Sigmoid colon (tissue), 6 donors: ENCODE measurements at regions not wholly inside any gene's neighbourhood (a gene's known extent, or its start where the extent isn't known, plus 50 kb on each side); places are given as distances from the start of the nearest gene placed in this dataset.

ENCODE experiments used
- DNase-seq: peaks from one replicate; pipeline ENCODE4 v3.0.0-alpha.2; 2019
- H3K27ac ChIP-seq, 4 donors: fragments of 200-600 bp; sonication (generic); one replicate each; pipeline ENCODE4 v1.5.1; 2016 to 2019; ENCODE audit warnings: mild to moderate bottlenecking in 1 of 4
- H3K27me3 ChIP-seq, 3 donors: fragments of 200-600 bp; sonication (generic); one replicate each; pipeline ENCODE4 v1.5.1; 2019; ENCODE audit warnings: mild to moderate bottlenecking in 1 of 3
- H3K36me3 ChIP-seq, 4 donors: fragments of 200-600 bp; sonication (generic); one replicate each; pipeline ENCODE4 v1.5.1; 2016 to 2019
- H3K4me1 ChIP-seq, 4 donors: fragments of 200-600 bp; sonication (generic); one replicate each; pipeline ENCODE4 v1.5.1; 2017 to 2019
- H3K4me3 ChIP-seq, 4 donors: fragments of 200-600 bp; sonication (generic); one replicate each; pipeline ENCODE4 v1.5.1; 2017 to 2019; ENCODE audit warnings: mild to moderate bottlenecking in 2 of 4, moderate library complexity in 1 of 4
- H3K9me3 ChIP-seq, 4 donors: fragments of 200-600 bp in 3 of 4; sonication (generic) in 3 of 4; one replicate each; pipeline versions ENCODE4 v1.5.1 to v1.6.1; 2013 to 2019
- CTCF ChIP-seq, 4 experiments: fragments of 450-650 bp in 3 of 4; fragments of 200-600 bp in 1 of 4; IDR thresholded peaks; one replicate each; pipeline ENCODE4 v1.5.1; 2016 to 2019; ENCODE audit warnings: antibody characterized with exemption in 4 of 4, mild to moderate bottlenecking in 3 of 4, moderate library complexity in 2 of 4
- EP300 ChIP-seq, 4 donors: sonication (generic); formaldehyde crosslinking; IDR thresholded peaks; one replicate each; pipeline ENCODE4 v1.6.1; 2017; ENCODE audit warnings: antibody characterized with exemption in 4 of 4
- POLR2A ChIP-seq, 2 donors: fragments of 450-650 bp; IDR thresholded peaks; one replicate each; pipeline ENCODE4 v1.6.1; 2016; ENCODE audit warnings: antibody characterized with exemption in 2 of 2, mild to moderate bottlenecking in 2 of 2, moderate library complexity in 2 of 2
- POLR2AphosphoS5 ChIP-seq, 4 donors: sonication (generic); formaldehyde crosslinking; IDR thresholded peaks; one replicate each; pipeline ENCODE4 v1.6.1; 2017; ENCODE audit warnings: antibody characterized with exemption in 4 of 4
- whole genome bisulfite sequencing, 2 donors: extraction: QIAGEN DNeasy Blood & Tissue Kit; methylation state at CpG; one replicate each; pipeline ENCODE4 v1.1.7; 2013; 5-methylcytosine and 5-hydroxymethylcytosine counted together
- intact Hi-C: fragments of 100-400 bp; cut with DNase I; formaldehyde crosslinking; loops from one replicate; pipeline ENCODE4 v1.15.1; 2023
- donor health status: healthy with polysubstance abuse.
- donor health status: healthy.

GRCh38 chr10:131621784-131622624 is 278.8 kb upstream of the PPP2R2D start:
- intact Hi-C loops = no loop called here
- Histone ChIP-seq H3K9me3 (no peaks in the 10 kb centered on the region), H3K36me3 (no peaks in the 10 kb centered on the region), H3K4me3 (no peak overlapping the region), H3K4me1 (no peaks in the 10 kb centered on the region), H3K27me3 (no peaks in the 10 kb centered on the region), H3K27ac (no peak overlapping the region)
- 81 to 84% methylated on average over 22 of the region's 22 CpGs for WGBS, 2 donors
- TF ChIP-seq CTCF (IDR thresholded peaks at IDR 0.05) (no peak), EP300 (IDR thresholded peaks at IDR 0.05) (no peak), POLR2A (IDR thresholded peaks at IDR 0.05) (no peak), POLR2AphosphoS5 (IDR thresholded peaks at IDR 0.05) (no peak)
- no peak for DNase-seq

- TF ChIP-seq POLR2A (IDR thresholded peaks at IDR 0.05) = no peak
- TF ChIP-seq EP300 (IDR thresholded peaks at IDR 0.05) = no peak
- TF ChIP-seq POLR2AphosphoS5 (IDR thresholded peaks at IDR 0.05) = no peak
- TF ChIP-seq CTCF (IDR thresholded peaks at IDR 0.05) = no peak
- H3K27ac ChIP-seq = no peak overlapping the region
- WGBS, 2 donors = 92 to 93% methylated on average over 26 of the region's 26 CpGs
- no peak overlapping the region for H3K4me3 ChIP-seq
- intact Hi-C loops = no loop called here
- no peaks in the 10 kb centered on the region for H3K9me3 ChIP-seq
- H3K27me3 ChIP-seq = no peaks in the 10 kb centered on the region
- no peaks in the 10 kb centered on the region for H3K36me3 ChIP-seq
- DNase-seq = no peak
- no peaks in the 10 kb centered on the region for H3K4me1 ChIP-seq
Measured at GRCh38 chr10:131625041-131625440, 275.8 kb upstream of the PPP2R2D start.

GRCh38 chr10:131626274-131626673 is 274.5 kb upstream of the PPP2R2D start:
- DNase-seq = no peak

GRCh38 chr10:131629026-131629770 is 271.6 kb upstream of the PPP2R2D start:
- intact Hi-C loops = no loop called here
- WGBS, 2 donors = 32 to 50% methylated on average over 4 of the region's 4 CpGs

More at GRCh38 chr10:131626274-131626673, 274.5 kb upstream of the PPP2R2D start:
- Histone ChIP-seq H3K4me1 (no peaks in the 10 kb centered on the region), H3K36me3 (no peaks in the 10 kb centered on the region), H3K27me3 (no peaks in the 10 kb centered on the region), H3K9me3 (no peaks in the 10 kb centered on the region), H3K27ac (no peak overlapping the region), H3K4me3 (no peak overlapping the region)
- 93% methylated on average over 11 of the region's 11 CpGs for WGBS, 2 donors
- TF ChIP-seq POLR2AphosphoS5 (IDR thresholded peaks at IDR 0.05) = no peak
- no peak for TF ChIP-seq POLR2A (IDR thresholded peaks at IDR 0.05)
- no peak for TF ChIP-seq EP300 (IDR thresholded peaks at IDR 0.05)
- TF ChIP-seq CTCF (IDR thresholded peaks at IDR 0.05) = no peak
- intact Hi-C loops = no loop called here

More at GRCh38 chr10:131629026-131629770, 271.6 kb upstream of the PPP2R2D start:
- Histone ChIP-seq H3K9me3 (no peaks in the 10 kb centered on the region), H3K27ac (no peak overlapping the region), H3K4me3 (no peak overlapping the region), H3K4me1 (no peaks in the 10 kb centered on the region), H3K36me3 (no peaks in the 10 kb centered on the region), H3K27me3 (no peaks in the 10 kb centered on the region)
- no peak for DNase-seq
- no peak for TF ChIP-seq CTCF (IDR thresholded peaks at IDR 0.05)
- no peak for TF ChIP-seq EP300 (IDR thresholded peaks at IDR 0.05)
- no peak for TF ChIP-seq POLR2AphosphoS5 (IDR thresholded peaks at IDR 0.05)
